AG09319 (cell line): ENCODE measurements at regions not wholly inside any gene's neighbourhood (a gene's known extent, or its start where the extent isn't known, plus 50 kb on each side); places are given as distances from the start of the nearest gene placed in this dataset.

Experiments used
- DNase-seq: peaks from one replicate; pipeline ENCODE4 v3.0.0-alpha.2; 2010; ENCODE audit warnings: low read depth; ENCODE audit errors: extremely low read depth
- TF ChIP-seq, protein P1 (sequence below): IDR thresholded peaks from 2 replicates; pipeline ENCODE4 v1.5.1; 2011; ENCODE audit warnings: low read depth, mild to moderate bottlenecking, inconsistent platforms, low read length, moderate library complexity

DNA sequence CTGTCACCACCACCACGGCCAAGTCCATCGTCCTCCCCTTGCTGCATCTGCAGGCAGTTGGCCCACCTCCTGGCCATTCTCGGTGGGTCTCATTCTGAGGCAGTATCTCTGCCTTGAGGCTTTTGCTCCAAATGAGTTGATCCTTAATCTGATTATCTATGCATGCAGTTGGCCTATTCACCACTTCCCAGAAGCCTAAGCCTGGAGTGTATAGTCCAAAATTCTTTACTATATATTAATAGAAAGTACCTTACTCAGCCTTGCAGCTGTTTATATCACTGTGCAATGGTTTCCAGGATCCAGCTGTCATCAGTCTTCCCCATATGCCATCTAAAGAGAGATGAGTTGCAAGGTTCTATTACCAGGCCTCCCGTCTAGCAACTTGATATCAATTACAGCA, 292.4 kb downstream of the SS18 start:
- TF ChIP-seq, protein P1, sequence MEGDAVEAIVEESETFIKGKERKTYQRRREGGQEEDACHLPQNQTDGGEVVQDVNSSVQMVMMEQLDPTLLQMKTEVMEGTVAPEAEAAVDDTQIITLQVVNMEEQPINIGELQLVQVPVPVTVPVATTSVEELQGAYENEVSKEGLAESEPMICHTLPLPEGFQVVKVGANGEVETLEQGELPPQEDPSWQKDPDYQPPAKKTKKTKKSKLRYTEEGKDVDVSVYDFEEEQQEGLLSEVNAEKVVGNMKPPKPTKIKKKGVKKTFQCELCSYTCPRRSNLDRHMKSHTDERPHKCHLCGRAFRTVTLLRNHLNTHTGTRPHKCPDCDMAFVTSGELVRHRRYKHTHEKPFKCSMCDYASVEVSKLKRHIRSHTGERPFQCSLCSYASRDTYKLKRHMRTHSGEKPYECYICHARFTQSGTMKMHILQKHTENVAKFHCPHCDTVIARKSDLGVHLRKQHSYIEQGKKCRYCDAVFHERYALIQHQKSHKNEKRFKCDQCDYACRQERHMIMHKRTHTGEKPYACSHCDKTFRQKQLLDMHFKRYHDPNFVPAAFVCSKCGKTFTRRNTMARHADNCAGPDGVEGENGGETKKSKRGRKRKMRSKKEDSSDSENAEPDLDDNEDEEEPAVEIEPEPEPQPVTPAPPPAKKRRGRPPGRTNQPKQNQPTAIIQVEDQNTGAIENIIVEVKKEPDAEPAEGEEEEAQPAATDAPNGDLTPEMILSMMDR = no peak

DNA sequence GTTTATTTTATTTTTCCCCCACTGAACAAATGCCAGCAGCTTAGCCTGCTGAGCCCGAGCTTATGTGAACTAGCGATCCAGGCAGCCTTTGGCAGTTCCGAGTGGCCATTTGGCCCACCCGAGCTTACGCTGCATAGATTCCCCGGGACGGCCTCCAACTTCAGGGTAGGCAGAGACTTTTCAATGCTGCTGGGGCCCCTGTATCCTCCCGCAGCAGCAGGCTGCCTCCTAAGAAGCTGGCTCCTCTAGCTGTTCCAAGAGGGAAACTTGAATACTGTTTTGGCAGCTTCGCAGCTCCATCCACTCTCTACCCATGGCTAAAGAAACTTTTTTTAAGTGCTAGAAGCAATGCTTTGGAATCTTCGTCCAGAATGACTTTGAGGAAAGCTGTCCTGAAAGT, 295.2 kb downstream of the SS18 start:
- no peak for DNase-seq
- TF ChIP-seq, protein P1 = no peak

More for the DNA sequence above, 292.4 kb downstream of the SS18 start:
- DNase-seq = no peak

DNA sequence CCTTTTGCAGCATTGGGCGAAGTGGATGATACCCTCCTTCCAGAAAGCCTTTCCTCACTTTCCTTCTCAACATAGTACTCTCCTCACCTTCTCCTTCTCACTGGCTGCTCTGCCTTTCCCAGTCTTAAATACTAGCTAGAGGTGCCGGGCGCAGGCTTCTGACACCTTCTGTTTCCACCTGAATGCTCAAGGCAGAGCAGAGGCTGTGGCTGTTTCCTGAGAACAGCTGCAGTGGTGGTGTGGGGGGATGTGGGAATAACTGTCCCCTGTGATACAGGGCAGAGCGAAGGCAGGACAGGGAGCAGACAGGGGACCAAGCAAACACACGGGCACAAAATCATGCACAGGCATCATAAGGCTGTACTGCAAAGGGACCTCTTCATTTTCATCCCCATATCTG, 303.1 kb downstream of the SS18 start:
- no peak for DNase-seq

DNA sequence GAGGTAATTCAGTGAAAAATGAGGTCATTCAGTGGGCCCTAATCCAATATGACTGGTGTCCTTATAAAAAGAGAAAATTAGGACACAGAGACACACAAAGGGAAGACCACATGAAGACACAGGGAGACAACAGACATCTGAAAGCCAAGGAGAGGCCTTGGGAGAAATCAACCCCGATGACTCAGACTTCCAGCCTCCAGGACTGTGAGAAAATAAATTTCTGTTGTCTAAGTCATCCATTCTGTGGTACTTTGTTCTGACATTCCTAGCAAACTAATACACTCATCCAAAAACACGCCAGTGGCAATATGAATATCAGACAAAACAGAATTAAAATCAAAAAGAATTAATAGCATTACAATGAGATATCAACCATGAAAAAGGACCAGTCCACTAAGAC, 303.7 kb downstream of the SS18 start:
- TF ChIP-seq, protein P1 = no peak
- no peak for DNase-seq

More for the DNA sequence above, 303.1 kb downstream of the SS18 start:
- TF ChIP-seq, protein P1 = no peak

DNA sequence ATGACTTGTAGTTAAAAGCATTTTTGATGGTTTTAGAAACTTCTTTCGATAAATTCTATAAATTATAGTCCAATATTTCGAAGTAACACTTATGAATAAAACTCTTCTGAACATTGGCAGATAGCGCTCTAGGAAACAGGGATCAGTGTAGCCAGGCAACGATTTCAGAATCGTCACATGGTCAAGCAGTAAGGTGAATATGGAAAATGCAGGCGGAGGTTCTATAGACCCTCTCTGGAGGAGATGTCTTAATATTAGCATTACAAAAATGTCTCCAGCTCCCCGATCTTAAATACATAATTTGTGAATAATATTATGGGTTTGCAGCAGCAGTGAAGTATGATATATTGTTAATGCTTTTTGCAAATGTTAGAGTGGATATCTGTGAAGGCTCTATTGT, 310.3 kb downstream of the SS18 start:
- TF ChIP-seq, protein P1 = no peak
- DNase-seq = no peak

DNA sequence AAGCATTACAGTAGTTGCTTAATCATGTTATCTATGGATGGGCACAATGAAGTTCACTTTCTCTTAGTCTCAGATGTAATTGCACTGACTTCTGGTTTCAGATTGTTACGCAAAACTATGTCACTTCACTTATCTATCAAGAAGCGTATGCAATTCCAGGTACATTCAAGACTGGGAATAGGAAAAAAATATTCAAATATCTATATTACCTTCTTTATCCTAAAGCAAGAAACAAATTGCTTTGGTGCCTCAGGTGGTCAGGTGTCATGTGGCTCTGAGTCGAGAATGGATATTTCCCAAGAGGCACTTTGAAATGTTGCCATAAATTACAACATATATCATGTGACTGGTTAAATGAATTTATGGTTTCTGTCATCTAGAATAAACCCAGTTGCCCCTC, 318.6 kb downstream of the SS18 start:
- DNase-seq = no peak
- TF ChIP-seq, protein P1 = no peak

DNA sequence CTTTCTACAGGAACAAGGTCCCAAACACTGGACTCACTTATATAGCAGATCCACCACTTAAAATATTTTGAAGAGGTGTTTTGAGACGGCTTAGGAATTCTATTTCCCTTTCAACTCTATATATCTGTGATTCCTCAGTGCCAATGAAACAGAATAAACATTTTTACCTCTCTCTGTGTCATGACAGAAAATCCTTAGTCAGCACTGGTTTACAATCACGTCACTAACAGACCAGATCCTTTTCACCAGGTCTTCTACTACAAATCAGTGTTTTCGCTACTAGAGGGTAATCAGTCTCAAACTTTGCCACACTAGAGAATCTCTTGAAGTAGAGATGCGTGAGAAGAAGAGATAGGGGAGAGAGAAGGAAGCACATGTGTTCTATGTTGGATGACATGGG, 325.6 kb downstream of the SS18 start:
- no peak for DNase-seq
- TF ChIP-seq, protein P1 = no peak

DNA sequence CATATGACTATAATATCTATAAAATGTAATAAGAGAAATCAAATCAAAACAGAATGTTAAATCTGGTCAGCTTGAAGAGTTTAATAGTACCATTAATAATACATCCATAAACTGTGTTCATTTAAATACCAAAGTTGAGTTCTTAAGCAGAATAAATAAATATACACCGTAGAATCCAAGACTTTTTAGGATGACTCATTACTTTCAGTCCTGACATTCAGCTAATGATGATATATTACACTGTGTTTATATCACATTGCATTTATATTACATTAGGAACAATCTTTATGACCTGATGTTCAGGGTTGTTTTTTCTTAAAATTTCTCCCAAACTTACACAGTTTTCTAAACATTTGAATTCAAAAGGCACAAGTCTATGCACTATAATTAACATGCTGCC, 331.3 kb downstream of the SS18 start:
- peak; percentile 1 for DNase-seq
- TF ChIP-seq, protein P1 = no peak
